GM12873 (cell line): ENCODE measurements at regions not wholly inside any gene's neighbourhood (a gene's known extent, or its start where the extent isn't known, plus 50 kb on each side); places are given as distances from the start of the nearest gene placed in this dataset.

Experiments
- TF ChIP-seq, protein P1 (sequence below): IDR thresholded peaks from 2 replicates; pipeline ENCODE4 v1.5.1; 2012; ENCODE audit warnings: low read depth, mild to moderate bottlenecking, moderate library complexity, low read length, control low read depth; ENCODE audit not compliant: insufficient read depth; ENCODE audit errors: missing control alignments

DNA sequence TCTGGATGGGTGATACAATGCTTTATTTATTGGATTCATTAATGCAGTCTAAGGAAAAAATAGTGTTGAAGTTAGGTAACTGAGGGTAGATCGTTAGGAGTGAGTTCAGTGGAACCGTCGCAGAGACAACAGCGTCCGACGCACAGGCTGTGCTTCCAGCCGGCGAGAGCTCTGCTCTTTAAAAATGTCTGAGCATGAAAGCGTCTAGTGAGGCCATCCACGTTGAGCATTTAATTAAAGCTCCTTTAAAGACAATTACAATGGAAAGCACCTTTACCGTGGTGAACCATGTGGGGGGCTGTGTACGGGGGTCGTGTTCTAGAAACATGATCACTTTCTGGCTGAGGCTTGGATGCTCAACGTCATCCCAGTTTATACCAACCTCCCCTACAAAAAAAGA lies 822.7 kb downstream of the GALR1 start:
- TF ChIP-seq, protein P1, sequence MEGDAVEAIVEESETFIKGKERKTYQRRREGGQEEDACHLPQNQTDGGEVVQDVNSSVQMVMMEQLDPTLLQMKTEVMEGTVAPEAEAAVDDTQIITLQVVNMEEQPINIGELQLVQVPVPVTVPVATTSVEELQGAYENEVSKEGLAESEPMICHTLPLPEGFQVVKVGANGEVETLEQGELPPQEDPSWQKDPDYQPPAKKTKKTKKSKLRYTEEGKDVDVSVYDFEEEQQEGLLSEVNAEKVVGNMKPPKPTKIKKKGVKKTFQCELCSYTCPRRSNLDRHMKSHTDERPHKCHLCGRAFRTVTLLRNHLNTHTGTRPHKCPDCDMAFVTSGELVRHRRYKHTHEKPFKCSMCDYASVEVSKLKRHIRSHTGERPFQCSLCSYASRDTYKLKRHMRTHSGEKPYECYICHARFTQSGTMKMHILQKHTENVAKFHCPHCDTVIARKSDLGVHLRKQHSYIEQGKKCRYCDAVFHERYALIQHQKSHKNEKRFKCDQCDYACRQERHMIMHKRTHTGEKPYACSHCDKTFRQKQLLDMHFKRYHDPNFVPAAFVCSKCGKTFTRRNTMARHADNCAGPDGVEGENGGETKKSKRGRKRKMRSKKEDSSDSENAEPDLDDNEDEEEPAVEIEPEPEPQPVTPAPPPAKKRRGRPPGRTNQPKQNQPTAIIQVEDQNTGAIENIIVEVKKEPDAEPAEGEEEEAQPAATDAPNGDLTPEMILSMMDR, result no peak

DNA sequence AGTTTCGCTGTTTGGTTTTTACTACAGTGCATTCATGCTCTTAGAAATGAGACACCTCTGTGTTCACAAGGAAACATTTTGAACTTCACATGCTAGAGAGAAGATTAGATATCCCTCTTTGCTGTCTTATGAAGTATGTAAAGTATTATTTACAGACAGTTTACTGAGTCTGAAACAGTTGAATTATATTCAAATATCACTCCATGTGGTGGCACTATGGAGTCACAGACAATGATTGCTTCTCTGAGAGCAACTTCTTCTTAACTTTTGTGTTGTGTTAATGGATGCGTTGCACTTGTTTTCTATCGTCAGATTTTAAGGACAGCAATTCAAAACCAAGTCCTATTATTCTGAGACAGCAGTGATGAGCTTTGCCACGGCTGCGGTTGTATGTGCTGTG lies 823.6 kb downstream of the GALR1 start:
- TF ChIP-seq, protein P1, result no peak

DNA sequence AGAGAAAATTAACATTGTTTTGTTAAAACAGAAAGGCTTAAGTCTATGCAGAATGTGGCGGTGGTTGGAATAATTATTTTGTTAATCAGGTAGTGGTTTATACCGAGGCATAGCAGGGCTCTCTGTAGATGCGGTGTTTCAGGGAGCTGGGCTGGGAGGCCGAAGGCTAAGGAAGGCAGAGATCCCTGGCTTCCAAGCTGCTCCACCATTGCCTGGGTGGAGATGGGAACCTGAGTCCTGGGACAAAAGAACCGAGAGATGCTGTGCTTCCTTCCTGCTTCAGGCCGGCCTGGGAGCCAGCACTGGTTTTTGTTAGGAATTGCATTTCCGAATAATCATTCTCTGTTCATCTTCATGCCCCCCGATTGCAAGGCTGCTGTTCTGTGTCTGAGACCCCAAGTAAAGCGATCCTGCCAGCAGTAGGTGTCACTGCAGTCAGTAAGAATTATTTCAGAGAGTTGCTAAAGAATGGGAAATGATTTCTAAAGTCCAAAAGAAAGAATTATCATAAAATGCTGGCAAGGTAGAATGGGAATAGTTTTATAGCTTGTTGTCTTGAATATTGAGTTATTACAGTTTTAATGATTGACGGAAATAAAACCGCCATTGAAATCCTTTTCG lies 824.9 kb downstream of the GALR1 start:
- TF ChIP-seq, protein P1, result no peak

DNA sequence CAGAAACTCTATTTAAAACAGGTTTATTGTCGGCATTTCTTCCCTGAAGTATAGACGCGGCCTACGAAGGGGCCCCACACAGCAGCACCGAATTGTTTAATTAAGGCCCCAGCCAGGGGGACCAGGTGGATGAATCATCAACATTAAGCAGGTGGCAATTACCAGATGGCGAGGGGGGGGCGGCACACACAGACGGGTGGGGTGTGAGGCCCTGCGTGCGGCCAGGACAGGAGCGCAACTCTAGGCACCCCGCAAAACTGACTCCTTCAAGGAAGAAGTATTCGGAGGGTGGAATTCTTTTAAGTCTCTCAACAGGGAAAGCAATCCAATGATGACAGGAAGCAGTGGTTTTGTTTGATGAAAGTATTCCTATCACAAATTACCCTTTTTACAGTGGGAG lies 830.4 kb downstream of the GALR1 start:
- TF ChIP-seq, protein P1, result no peak

DNA sequence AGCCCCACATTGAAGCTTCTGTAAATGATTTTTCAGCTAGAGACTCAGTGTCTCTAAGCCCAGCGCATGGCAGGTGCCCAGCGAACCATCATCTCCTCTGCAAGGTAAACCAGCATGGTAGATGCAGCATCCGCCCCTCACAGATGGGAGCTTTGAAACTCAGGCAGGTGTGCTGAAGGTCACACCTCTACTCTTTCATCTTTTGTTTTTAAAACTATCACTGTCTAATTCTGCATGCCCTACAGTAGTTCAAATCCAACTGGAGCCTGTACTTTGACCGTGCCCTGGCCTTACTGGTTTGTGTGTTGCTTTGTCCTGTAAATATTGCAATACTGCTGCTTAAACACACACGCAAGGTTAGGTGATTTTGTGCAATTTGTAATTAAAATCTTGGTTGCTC lies 831.1 kb downstream of the GALR1 start:
- TF ChIP-seq, protein P1, result no peak

DNA sequence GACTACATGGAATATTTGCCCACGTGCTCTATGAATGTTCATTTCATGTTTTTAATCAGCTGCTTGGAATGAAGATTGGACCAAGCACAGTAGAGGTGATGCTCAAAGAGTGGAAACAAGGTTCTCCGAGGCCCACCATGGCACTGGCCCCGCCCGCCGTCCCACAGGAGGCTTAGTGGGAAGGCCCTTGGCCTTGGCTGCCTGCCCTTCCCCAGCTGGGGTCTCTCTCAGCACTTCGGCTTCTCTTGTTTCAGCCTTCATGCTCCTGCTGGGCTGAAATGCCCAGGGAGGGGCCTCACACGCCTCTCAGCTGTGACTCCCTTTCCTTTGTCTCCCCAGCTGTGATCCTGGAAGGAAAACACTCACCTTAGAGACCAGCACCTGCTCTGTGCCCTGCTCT lies 833.2 kb downstream of the GALR1 start:
- TF ChIP-seq, protein P1, result no peak

DNA sequence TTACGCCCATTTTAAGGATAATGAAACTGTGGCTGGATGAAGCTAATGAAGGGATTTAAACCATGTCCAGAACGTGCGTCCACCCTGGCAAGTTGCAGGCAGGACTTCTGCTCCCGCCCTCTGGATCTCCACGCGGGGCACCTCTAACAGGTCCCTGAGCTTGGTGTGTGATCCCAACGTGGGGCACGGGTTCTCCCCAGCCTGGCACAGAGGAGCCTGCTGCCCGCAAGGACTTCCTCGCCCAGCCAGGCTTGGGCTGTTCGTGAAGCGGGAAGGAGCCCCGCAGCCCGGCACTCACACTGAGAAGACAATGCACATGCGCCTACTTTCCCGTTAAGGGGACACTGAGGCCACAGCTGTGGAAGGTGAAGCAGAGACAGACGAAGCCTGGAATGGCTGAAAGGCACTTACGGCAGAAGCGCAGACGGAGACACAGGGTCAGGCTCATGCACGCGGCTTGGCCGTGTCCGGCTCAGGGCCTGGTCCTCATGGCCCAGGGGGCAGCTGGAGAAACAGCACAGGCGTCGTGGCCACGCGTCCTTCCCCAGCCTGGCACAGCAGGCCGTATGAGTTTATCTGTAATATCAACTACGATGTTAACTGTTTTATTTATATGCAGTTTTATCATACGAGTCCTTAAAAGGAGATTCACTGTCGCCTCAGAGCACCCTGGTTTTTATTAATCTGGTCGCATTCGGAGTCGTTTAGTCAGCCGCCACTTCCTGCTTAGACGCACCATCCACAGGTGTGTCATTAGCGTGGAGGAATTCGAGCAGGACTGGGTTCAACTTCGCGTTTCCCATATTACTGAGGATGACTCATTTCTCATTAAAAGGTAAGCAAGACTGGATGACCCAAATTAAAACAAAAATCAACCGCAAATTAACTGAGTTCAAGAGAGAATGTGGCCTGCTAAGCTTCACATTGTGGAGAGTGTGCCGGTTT lies 835.9 kb downstream of the GALR1 start:
- TF ChIP-seq, protein P1, result no peak
